HG03460 (cell line): ENCODE measurements at regions not wholly inside any gene's neighbourhood (a gene's known extent, or its start where the extent isn't known, plus 50 kb on each side); places are given as distances from the start of the nearest gene placed in this dataset.

ENCODE experiments used
- ATAC-seq: cut with Tn5 transposase; IDR thresholded peaks from one replicate; pipeline ENCODE4 v1.9.1; 2021; ENCODE audit not compliant: unreplicated experiment

DNA sequence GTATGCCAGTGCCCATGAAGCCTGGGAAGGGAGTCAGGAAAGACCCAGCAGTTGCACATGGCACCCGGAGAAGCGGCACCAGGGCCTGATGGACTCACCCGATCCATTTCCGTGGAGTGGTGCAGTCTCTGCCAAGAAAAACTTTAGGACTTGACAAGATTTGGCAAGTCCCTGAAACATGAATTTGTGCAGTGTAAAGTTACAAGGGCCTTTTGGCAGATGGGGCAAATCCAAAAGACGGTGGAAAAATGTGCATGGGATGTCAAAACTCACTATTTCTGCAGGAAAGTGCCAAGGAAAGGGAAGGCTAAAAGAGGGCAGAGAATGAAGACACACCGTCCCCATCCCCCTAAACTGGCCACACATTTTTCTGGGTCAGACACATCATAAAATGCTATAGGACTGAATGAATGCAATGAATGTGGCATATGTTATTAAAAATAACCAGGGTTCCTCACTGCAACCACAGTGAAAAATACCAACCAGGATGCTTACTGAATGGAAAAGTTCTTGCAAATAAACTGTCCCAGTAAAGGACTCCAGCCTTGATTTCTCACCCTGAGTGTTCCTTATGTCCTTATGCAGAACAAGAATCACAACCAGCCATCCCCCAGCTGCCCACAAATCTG is 173.5 kb upstream of the SIX2 start:
- ATAC-seq = no peak

DNA sequence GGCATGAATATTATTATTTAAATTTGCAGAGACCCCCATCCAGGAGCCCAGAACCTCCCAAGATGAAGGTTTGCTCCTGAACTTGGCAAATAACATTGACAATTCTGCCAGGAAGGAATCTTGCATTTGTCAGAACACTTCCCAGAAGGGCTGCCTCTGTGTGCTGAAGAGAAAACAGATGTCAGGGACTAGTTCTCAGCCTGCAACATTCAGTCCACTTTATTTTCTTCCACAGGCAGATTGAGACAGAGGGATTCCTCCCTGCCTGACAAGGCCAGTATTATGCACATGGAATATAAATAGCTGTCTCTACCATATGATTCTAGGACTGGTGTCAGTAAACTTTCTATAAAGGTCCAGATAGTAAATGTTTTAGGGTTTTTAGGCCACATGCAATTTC is 171.5 kb upstream of the SIX2 start:
- no peak for ATAC-seq

DNA sequence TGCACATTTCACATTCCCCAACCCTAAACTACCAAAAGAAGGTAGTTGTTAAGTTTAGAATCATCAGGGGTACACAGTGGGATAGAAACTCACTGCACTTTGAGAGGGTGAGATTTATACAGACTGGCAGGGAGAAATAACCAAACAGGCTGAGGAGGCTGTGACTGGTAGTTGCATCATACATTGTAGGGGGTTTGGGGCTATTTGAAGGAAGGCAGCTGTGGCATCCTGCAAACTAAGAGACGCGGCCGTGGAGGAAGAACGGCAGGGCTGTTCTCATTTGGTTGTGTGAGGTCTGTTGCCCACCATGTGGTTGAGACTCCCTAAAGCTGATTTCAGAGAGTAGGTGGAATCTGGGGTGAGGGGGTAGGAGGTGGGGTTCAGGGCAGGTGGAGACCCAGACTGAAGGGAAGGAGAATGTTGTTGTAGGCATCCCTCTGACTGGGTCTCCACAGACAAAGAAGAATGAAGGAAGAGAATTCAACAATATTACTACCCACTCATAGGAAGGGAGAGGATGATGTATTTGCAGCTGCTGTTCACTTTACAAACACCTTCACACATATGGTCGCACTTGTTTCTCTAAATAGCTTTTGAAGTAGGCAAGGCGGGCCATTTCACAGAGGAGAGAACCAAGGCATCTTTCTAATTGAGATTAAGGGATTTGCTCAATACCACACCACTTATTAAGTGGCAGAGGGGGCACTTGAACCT is 170.9 kb upstream of the SIX2 start:
- no peak for ATAC-seq

DNA sequence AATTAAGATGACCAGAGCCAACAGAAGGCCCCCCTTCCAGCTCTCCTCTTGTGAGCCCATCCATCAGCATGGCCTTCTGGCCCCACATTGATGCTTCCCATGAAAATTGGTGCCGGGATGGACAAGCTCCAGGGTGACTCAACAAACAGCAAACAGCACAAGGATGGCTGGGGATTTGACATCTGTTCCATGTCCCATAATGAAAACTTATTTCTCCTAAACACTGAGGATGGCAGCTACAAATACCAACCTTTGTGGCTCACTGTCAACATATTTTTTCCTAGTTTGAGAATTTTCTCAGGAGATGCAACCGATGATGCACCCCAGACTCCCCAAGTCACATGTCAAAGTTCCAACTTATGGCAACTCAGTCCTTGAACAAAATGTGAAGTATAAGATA is 169.6 kb upstream of the SIX2 start:
- no peak for ATAC-seq

DNA sequence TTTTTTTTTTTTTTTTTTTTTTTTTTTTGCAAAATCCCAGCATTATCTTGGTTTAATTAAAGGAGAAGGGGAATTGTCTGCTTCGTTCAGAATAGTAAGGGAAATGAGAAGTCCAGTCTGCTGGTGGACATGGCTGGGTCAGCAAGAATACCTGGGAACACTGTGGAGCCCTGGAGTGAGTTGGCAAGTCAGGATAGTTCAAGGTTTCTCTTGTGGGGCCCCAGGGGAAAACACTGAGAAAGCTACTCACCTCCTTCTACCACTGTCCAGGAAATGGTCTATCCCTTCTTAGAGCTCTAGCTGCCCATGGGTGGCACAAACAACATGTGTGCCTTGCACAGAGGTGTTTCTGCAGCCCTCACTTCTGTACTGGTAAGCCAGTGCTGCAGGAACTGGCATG is 169.1 kb upstream of the SIX2 start:
- no peak for ATAC-seq

DNA sequence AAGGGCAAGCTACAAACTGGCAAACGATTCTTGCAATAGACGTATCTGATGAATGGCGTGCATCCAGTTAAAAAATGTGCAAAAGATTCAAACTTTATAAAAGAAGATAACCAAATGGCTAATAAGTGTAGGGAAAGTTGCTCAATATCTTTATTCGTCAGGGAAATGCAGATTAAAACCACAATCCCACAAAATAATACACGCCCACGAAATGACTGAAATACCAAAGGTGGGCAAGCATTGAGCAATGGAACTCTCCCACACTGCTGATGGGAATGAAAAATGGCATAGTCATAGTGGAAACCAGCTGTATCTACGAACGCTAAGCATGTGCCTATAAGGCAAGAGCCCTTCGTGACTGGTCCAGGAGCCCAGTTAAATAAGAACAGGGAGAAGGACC is 168.6 kb upstream of the SIX2 start:
- no peak for ATAC-seq

DNA sequence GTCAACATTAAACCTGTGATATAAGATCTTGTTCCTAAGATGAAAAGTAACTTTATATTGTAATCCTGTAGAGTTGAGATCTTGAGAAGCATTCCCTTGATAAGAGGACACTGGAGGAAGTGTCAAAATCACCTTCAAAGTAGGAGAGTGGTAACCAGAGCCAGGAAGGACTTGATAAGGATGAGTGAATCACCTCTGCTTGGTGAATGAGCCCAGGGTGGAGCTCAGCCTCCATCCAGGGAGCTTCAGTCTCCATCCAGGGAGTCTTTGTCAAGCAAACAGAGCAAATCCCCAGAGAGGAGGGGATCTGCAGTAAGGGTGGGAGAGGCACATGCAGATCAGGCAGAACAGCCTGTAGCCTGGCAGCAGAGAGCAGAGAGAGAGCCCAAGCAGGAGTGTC is 167.1 kb upstream of the SIX2 start:
- ATAC-seq = no peak

DNA sequence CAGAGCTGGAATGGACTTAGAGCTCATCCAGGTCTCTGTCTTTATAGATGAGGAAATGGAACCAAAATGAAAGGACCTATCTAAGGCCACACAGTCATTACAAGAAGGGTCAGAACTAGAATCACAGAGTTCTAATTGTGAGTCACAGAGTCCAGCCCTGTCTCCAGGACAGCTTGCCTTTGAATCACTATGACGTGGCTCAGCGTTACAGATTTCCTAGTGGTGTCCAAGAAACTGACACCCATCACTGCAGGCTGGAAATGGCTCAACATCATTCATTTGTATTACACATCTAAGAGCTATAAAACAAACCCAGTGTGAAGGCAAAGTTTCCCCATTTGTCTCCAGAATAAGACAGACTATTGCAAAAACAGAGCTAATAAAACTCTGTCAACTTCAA is 164.3 kb upstream of the SIX2 start:
- no peak for ATAC-seq

DNA sequence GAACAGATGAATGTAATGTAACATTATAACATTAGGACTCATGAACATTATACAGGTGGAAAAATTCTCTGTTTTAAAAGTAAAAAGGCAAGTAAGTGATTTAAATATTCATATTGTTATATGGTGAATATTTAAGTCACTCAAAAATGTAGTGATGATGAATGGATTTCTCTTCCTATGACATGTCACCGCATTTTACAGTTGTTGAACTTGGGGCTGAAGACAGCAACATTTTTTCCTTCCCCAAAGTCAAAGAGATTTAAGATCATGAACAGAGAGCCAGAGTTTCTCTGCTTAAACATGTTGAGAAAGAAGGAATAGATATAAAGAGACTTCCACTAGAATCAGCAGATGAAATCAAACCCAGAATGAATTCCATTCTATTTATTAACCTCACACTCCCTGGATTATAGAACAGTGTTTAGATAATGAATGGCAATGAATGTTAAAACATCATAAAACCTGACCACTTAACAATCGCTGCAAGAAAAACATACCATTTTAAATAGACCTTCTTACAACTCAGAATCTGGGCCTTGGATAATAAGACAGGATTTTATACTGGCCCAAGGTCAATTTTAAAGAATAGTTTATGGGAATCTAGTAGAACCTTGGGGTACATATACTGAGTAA is 163.6 kb upstream of the SIX2 start:
- no peak for ATAC-seq

DNA sequence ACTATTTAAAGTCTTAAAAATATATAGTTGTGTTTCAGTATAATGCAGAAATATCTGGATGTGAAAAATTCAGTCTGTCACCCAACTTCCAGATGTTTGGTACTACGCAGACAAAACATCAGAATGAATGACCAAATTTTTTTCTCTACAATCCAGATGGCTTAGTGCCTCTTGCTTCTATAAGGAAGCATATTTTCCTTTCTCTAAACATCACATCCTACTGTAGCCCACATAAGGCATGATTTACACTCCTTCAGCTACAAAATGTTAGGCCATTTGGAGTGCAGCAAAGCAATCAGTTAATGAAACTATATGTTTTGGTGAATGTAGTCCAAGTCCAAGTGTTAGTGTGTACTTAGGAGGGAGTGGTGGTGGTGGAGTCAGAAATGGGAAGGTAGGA is 162.9 kb upstream of the SIX2 start:
- no peak for ATAC-seq

DNA sequence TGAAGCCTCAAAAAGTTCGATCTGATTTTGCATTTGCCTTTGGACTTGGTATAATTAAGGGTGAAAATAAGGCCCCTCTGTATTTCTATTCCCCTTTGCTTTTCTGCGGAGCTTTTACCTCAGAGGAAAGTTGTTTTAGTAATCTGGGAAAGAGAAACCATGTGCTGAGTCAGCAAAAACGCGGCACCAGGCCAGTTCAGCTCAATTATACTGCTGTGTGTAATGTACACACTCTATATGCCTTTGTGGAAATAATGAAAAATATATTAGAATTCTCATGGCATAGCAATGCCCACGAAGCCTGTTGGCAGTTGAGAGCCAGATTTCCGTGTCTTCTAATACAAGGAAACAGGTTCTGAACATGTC is 161.9 kb upstream of the SIX2 start:
- ATAC-seq = no peak

DNA sequence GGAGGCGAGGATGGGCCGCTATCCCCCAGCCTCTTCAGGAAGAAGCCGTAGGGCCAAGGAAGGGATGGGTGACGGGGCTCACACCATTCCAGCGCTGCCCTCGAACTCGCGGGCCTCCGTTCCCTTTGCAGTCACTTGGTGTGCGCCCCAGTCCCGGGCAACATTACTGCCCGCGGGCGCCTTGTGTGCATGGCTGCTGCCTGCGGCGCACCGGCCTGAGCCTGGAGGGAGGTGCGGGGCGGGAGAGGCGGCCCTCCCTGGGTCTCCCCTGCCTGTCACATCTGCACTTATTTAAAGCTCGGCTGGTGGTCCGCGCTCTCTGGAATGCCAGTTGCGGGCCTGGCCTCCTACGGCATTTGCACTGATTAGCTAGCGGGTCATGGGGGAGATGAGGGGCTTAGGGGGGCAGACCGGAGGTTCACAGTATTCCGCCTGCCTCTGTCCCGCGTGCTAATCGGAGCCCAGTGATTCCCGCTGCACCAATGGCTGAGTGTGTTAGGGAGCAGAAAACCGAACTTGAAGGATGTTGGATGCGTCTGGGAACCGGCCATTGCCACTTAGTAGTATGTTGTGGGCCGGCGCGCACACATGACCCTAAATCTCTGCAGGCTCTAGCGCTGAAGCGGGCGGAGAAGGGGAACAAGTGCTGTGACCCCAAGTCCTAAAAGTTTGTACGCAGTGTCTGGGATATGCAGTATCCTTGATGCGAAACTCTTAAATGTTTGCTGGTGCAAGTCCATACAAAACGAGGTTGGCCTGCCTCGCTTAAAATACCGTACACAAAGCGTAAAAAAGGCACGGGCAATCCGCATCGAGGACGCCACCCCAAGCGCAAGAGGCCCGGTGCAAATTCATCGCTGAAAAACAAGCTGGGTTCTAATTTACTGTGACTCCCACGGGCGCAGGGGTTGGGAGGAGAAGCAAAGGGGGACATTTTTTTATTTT is 161.2 kb upstream of the SIX2 start:
- no peak for ATAC-seq

DNA sequence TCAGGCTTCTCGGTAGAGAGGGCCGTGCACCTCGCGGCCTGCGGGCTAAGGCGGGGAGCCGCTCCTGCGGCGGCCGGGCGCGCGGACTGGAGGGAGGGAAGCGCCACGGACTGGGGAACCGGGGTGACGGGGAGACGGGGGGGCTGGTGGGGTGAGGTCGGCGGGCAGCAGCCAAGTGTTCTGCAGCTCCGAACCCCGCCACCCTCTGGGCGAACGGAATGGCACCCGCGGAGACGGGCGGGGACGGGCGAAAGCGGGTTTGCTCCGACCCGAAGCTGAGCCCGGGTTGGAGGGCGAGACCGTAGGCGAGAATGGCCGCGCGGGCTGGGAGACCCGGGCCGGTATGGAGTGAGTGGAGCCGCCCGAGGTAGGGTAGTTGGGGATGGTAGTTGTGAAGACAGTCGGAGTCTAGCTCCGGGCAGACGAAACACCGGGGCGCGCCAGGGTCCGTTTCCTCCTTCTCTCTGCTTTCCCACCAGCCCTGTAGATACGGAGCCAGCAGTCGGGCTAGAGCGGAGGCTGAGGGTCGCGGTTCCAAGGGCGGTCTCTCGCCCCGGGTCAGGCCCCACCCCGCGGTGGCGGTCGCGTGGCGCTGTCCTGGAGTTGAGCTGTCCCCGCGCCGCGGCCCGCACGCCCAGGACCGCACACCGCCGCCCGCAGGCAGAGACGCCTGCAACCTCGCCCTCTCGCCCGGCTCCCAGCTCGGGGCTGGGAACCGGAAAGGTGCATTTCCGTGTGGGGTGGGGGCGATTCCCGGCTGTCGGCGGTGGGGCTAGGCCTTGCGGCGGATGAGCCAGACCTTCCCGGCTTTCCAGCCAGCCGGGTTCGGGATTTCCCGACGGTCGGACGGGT is 160.3 kb upstream of the SIX2 start:
- ATAC-seq = no peak

DNA sequence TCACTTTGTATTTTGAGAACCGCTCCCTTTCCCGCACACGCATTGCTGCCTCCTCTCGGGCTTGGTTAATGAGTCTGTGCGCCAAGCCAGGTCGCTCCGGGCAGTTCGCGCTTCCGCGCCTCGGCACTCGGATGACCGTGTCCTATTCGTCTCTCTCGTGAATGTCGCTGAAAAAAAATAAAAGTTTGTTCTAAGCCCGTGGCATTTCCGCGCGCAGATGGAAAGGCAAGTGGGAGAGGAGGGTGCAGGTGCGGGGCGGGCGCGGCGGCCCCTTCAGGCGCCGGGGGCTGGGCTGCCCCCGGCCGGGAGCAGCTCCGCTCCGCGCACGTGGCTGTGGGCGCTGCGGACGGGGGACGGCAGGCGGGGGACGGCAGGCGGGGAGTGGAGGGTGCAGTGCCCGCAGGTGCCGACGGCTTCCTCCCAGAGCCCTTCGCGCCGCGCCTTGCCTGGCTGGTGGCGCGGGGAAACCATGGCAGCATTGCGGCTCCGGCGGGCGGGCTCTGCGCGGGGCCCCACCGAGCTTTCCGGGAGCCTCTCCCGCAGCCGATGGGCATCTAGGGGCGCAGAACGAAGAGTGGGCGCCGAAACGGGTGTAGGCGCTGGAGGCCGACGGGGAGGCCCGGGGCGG is 159.6 kb upstream of the SIX2 start:
- no peak for ATAC-seq

DNA sequence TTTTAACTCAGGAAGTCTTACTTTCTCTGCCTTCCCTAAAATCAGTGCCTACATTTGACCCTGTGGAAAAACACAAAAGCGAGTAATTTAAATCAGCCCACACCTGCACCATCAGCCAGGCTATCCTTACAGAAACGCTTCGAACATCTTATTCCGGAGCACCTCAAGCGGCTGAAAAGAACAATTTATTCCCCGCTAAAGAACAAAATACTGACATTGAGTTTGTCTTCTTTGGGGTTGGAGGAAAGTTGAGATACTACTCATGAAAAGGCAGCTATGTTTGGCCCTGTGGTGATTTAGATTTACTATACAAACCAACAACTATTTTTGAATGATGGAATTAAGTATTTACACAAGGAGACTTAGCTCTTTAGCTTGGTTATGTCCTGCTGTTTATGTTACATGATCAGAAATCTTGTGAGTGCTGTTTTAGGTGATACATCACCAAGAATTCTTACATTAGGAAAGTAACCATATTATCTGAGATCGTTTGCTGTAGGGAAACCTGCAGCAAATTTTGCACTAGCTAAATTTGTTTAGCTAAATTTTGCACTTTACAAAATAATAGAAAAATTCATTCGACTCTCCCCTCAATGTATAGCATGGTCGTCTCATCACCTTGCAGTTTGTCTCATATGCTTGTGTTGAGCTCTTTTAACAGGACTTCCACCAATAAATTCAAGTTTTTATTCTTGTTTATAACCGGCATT is 158.8 kb upstream of the SIX2 start:
- ATAC-seq = no peak

DNA sequence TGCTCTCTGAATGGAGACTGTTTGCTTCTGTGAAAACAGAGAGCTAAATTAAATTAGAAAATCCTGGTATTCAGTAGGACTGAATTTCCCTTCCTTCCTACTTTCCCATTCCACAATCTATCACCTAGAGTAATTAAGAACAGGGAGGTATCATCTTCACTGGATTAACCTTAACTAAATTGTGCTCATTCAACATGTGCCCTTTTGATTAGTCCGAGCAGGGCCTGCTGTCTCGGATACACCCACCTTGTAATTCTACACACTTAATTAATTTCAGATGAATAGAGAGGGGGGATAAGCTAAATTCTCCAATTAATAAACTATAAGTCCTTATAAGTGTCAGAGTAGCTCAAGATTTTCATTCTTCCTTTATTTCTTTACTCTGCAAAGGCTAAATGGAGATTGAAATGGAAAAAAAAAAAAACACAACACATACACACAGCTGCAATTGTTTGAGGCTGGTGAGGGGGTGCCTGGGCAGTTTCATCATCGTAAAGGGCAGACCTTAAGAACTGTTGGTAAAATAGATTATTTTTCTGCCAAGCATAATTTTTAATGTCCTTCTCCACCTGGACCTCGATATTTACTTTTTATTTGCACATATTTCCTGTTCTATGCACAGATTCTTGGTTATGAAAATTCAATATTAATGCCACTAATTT is 157.1 kb upstream of the SIX2 start:
- no peak for ATAC-seq

DNA sequence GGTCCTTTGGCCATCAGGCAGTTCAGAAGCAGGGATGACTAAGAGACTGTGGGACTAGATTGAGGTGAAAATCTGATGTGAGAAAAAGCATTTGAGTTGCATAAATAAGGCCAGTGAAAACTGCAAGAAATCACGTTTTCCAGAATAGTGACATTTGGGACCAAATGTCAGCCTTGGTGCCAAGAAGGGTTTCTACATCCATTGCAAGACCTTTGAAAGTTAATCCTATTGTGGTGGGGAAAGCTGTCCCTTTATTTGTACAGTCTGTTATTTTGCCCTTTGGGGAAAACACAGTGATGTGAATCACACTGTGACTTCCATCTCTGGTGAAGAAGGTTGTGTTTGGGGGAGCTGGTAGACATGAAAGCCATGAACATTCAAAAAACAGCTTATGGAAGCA is 153.5 kb upstream of the SIX2 start:
- no peak for ATAC-seq

DNA sequence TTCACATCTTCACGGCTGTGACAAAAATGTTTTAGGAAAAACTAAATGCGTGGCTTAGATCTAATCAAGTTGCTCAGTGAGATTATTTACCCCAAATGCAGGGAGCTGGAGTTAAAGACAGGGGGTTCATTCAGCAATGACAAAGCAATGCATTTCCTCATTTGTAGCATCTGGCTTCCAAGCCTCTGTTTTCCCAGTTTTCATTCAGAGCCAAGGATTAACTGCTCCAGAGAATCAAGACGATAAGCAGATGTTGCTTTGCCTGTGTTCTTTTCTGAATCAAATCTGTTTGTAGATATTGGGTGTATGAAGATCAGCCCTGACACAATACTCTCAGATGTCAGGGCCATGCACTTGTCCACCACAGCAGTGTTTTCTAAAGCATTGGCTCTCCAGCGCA is 147.4 kb upstream of the SIX2 start:
- no peak for ATAC-seq

DNA sequence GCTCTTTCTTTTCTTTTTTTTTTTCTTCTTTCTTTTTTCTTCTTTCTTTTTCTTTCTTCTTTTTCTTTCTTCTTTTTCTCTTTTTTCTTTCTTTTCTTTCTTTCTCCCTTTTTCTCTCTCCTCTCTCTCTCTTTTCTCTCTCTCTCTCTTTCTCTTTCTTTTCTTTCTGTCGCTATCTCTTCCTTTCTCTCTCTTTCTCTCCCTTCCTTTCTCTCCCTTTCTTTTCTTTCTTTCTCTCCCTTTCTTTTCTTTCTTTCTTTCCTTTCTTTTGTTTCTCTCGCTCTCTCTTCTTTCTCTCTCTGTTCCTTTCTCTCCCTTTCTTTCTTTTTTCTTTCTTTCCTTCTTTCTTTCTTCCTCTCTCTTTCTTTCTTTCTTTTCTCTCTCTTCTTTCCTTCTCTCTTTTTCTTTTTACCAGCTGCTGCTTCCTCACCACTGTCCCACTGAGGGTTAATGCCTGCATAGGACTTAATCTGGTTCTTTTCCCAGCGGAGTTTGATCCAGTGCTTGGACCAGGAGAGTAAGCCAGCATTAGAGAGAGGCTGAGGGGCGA is 145.4 kb upstream of the SIX2 start:
- no peak for ATAC-seq
